Naive thymus-derived CD4-positive, alpha-beta T cell (primary cell): ENCODE measurements at regions not wholly inside any gene's neighbourhood (a gene's known extent, or its start where the extent isn't known, plus 50 kb on each side); places are given as distances from the start of the nearest gene placed in this dataset.

Source experiments
- ATAC-seq: fragments of 150-1000 bp; cut with Tn5 transposase; 2 replicates; pipeline ENCODE4 v1.10.0; 2021; ENCODE audit warnings: mild to moderate bottlenecking, moderate library complexity
- CTCF ChIA-PET: fragments of 350-600 bp; sonication (Branson Sonifier 250); formaldehyde crosslinking; loops from one replicate; lab custom pipeline; 2021; ENCODE audit warnings: antibody characterized with exemption; lab: Charles Lee
- POLR2A ChIA-PET: fragments of 350-600 bp; sonication (Branson Sonifier 250); formaldehyde crosslinking; loops from one replicate; lab custom pipeline; 2021; ENCODE audit warnings: antibody characterized with exemption, inconsistent platforms; lab: Charles Lee
- DNase-seq, 9 donors: peaks; one replicate each; pipeline versions ENCODE4 v3.0.0 to v3.0.0-alpha.2; 2020 to 2022; ENCODE audit warnings: mixed read lengths in 1 of 9
- H3K27ac ChIP-seq: one replicate; pipeline ENCODE4 v1.7.0; 2013; ENCODE audit warnings: mild to moderate bottlenecking, low read depth, low read length, moderate library complexity
- H3K27me3 ChIP-seq, 2 donors: one replicate each; pipeline ENCODE4 v1.7.0; 2013; ENCODE audit warnings: low read length in 2 of 2, mild to moderate bottlenecking in 2 of 2, moderate library complexity in 2 of 2; ENCODE audit not compliant: control insufficient read depth in 2 of 2, insufficient read depth in 2 of 2
- H3K36me3 ChIP-seq, 3 experiments: 1 replicate in 2 of 3; 2 replicates in 1 of 3; pipeline ENCODE4 v1.7.0; 2013; ENCODE audit warnings: low read length in 3 of 3, mild to moderate bottlenecking in 3 of 3, moderate library complexity in 1 of 3; ENCODE audit not compliant: insufficient read depth in 3 of 3, control insufficient read depth in 2 of 3
- H3K4me1 ChIP-seq, 2 donors: one replicate each; pipeline ENCODE4 v1.7.0; 2013; ENCODE audit warnings: low read length in 2 of 2, mild to moderate bottlenecking in 2 of 2, moderate library complexity in 1 of 2; ENCODE audit not compliant: control insufficient read depth in 2 of 2, insufficient read depth in 2 of 2
- H3K4me3 ChIP-seq: 2 replicates; pipeline ENCODE4 v1.7.0; 2013; ENCODE audit warnings: mild to moderate bottlenecking, low read length
- H3K9me3 ChIP-seq, 3 experiments: 1 replicate in 2 of 3; 2 replicates in 1 of 3; pipeline ENCODE4 v1.7.0; 2013; ENCODE audit warnings: low read length in 3 of 3; ENCODE audit not compliant: control insufficient read depth in 2 of 3
- H3K27ac Mint-ChIP-seq, 9 donors: one replicate each; pipeline ENCODE4 v1.8.0; 2020 to 2022; ENCODE audit warnings: mixed read lengths in 9 of 9, mild to moderate bottlenecking in 8 of 9, moderate library complexity in 5 of 9, inconsistent platforms in 2 of 9
- H3K27me3 Mint-ChIP-seq, 5 donors: one replicate each; pipeline ENCODE4 v1.8.0; 2021 to 2022; ENCODE audit warnings: mixed read lengths in 5 of 5, mild to moderate bottlenecking in 1 of 5
- H3K36me3 Mint-ChIP-seq, 5 donors: one replicate each; pipeline ENCODE4 v1.8.0; 2020 to 2022; ENCODE audit warnings: mixed read lengths in 5 of 5, mild to moderate bottlenecking in 3 of 5, inconsistent platforms in 1 of 5
- H3K4me1 Mint-ChIP-seq, 7 donors: one replicate each; pipeline ENCODE4 v1.8.0; 2020 to 2022; ENCODE audit warnings: mixed read lengths in 7 of 7, mild to moderate bottlenecking in 3 of 7, inconsistent platforms in 1 of 7
- H3K4me3 Mint-ChIP-seq, 10 donors: one replicate each; pipeline ENCODE4 v1.8.0; 2020 to 2022; ENCODE audit warnings: mild to moderate bottlenecking in 10 of 10, mixed read lengths in 10 of 10, moderate library complexity in 6 of 10, inconsistent platforms in 2 of 10
- H3K9me3 Mint-ChIP-seq, 11 donors: one replicate each; pipeline ENCODE4 v1.8.0; 2020 to 2022; ENCODE audit warnings: mixed read lengths in 11 of 11, mild to moderate bottlenecking in 4 of 11, inconsistent platforms in 1 of 11, moderate library complexity in 1 of 11
- intact Hi-C, 2 donors: fragments of 100-400 bp; cut with micrococcal nuclease; formaldehyde crosslinking; loops; one replicate each; pipeline ENCODE4 v1.15.1; 2023

GRCh38 chr2:144082777-144083176, 437.1 kb downstream of the ZEB2 start:
- no peaks in the 10 kb centered on the region for H3K36me3 ChIP-seq
- peaks cover 0 to 11% (median 5%) of the 10 kb centered on the region in 5 donors for H3K36me3 Mint-ChIP-seq
- H3K4me1 Mint-ChIP-seq = no peaks in the 10 kb centered on the region
- POLR2A ChIA-PET = no interaction called here
- H3K9me3 ChIP-seq = peaks cover 0 to 4% (median 0%) of the 10 kb centered on the region in 3 experiments
- no peak overlapping the region for H3K4me3 Mint-ChIP-seq
- ATAC-seq (no peak), DNase-seq (no peak)
- H3K27ac ChIP-seq = no peak overlapping the region
- H3K27me3 Mint-ChIP-seq = no peaks in the 10 kb centered on the region
- no peaks in the 10 kb centered on the region for H3K27me3 ChIP-seq
- H3K27ac Mint-ChIP-seq = no peak overlapping the region
- no peak overlapping the region for H3K4me3 ChIP-seq
- peaks cover 0 to 7% (median 0%) of the 10 kb centered on the region in 11 donors for H3K9me3 Mint-ChIP-seq
- no peaks in the 10 kb centered on the region for H3K4me1 ChIP-seq
- intact Hi-C loops = no loop called here
- CTCF ChIA-PET = no interaction called here

GRCh38 chr2:144082327-144082726, 437.6 kb downstream of the ZEB2 start:
- no peaks in the 10 kb centered on the region for H3K27me3 ChIP-seq
- H3K36me3 ChIP-seq = no peaks in the 10 kb centered on the region
- intact Hi-C loops = no loop called here
- Mint-ChIP-seq H3K4me3 (no peak overlapping the region), H3K4me1 (no peaks in the 10 kb centered on the region), H3K27me3 (no peaks in the 10 kb centered on the region), H3K27ac (no peak overlapping the region), H3K36me3 (peaks cover 0 to 8% (median 2%) of the 10 kb centered on the region in 5 donors), H3K9me3 (peaks cover 0 to 2% (median 0%) of the 10 kb centered on the region in 11 donors)
- no peaks in the 10 kb centered on the region for H3K4me1 ChIP-seq
- no peak overlapping the region for H3K27ac ChIP-seq
- peaks cover 0 to 2% (median 0%) of the 10 kb centered on the region in 3 experiments for H3K9me3 ChIP-seq
- ATAC-seq (no peak), DNase-seq (no peak)
- no peak overlapping the region for H3K4me3 ChIP-seq
- POLR2A ChIA-PET = no interaction called here
- CTCF ChIA-PET = no interaction called here

GRCh38 chr2:144081272-144081671, 438.6 kb downstream of the ZEB2 start:
- H3K4me1 Mint-ChIP-seq = no peaks in the 10 kb centered on the region
- H3K4me1 ChIP-seq = no peaks in the 10 kb centered on the region
- no peaks in the 10 kb centered on the region for H3K9me3 Mint-ChIP-seq
- H3K27ac Mint-ChIP-seq = no peak overlapping the region
- H3K27me3 Mint-ChIP-seq = no peaks in the 10 kb centered on the region
- no peak overlapping the region for H3K4me3 ChIP-seq
- H3K27me3 ChIP-seq = no peaks in the 10 kb centered on the region
- H3K36me3 Mint-ChIP-seq = peaks cover 0 to 8% (median 2%) of the 10 kb centered on the region in 5 donors
- DNase-seq (no peak), ATAC-seq (no peak)
- H3K9me3 ChIP-seq = no peaks in the 10 kb centered on the region
- ChIA-PET POLR2A (no interaction called here), CTCF (no interaction called here)
- H3K4me3 Mint-ChIP-seq = no peak overlapping the region
- intact Hi-C loops = no loop called here
- no peak overlapping the region for H3K27ac ChIP-seq
- H3K36me3 ChIP-seq = no peaks in the 10 kb centered on the region

GRCh38 chr2:144079803-144080202, 440.1 kb downstream of the ZEB2 start:
- no peak overlapping the region for H3K27ac Mint-ChIP-seq
- POLR2A ChIA-PET = no interaction called here
- Histone ChIP-seq H3K27me3 (no peaks in the 10 kb centered on the region), H3K4me3 (no peak overlapping the region), H3K36me3 (no peaks in the 10 kb centered on the region), H3K4me1 (no peaks in the 10 kb centered on the region), H3K9me3 (no peaks in the 10 kb centered on the region), H3K27ac (no peak overlapping the region)
- no peaks in the 10 kb centered on the region for H3K4me1 Mint-ChIP-seq
- no peaks in the 10 kb centered on the region for H3K9me3 Mint-ChIP-seq
- no peak overlapping the region for H3K4me3 Mint-ChIP-seq
- no peak for ATAC-seq
- peaks cover 0 to 8% (median 0%) of the 10 kb centered on the region in 5 donors for H3K36me3 Mint-ChIP-seq
- CTCF ChIA-PET = no interaction called here
- no peak for DNase-seq
- H3K27me3 Mint-ChIP-seq = no peaks in the 10 kb centered on the region
- intact Hi-C loops = no loop called here

GRCh38 chr2:144078802-144079724, 440.9 kb downstream of the ZEB2 start:
- H3K36me3 Mint-ChIP-seq = peaks cover 0 to 8% (median 0%) of the 10 kb centered on the region in 5 donors
- H3K4me1 ChIP-seq = no peaks in the 10 kb centered on the region
- ChIA-PET CTCF (no interaction called here), POLR2A (no interaction called here)
- H3K4me3 Mint-ChIP-seq = no peak overlapping the region
- H3K36me3 ChIP-seq = no peaks in the 10 kb centered on the region
- DNase-seq = no peak
- no peaks in the 10 kb centered on the region for H3K27me3 ChIP-seq
- intact Hi-C loops = no loop called here
- no peak for ATAC-seq
- H3K27ac ChIP-seq = no peak overlapping the region
- no peak overlapping the region for H3K4me3 ChIP-seq
- H3K27me3 Mint-ChIP-seq = no peaks in the 10 kb centered on the region
- H3K27ac Mint-ChIP-seq = no peak overlapping the region
- H3K9me3 ChIP-seq = no peaks in the 10 kb centered on the region
- no peaks in the 10 kb centered on the region for H3K9me3 Mint-ChIP-seq
- H3K4me1 Mint-ChIP-seq = no peaks in the 10 kb centered on the region

GRCh38 chr2:144078106-144078505, 441.8 kb downstream of the ZEB2 start:
- no peaks in the 10 kb centered on the region for H3K9me3 Mint-ChIP-seq

GRCh38 chr2:144074450-144074849, 445.5 kb downstream of the ZEB2 start:
- POLR2A ChIA-PET = no interaction called here
- H3K4me3 ChIP-seq = no peak overlapping the region
- H3K9me3 ChIP-seq = no peaks in the 10 kb centered on the region
- no peak overlapping the region for H3K27ac Mint-ChIP-seq
- no peaks in the 10 kb centered on the region for H3K9me3 Mint-ChIP-seq
- no peaks in the 10 kb centered on the region for H3K36me3 ChIP-seq
- H3K36me3 Mint-ChIP-seq = no peaks in the 10 kb centered on the region
- no peak for DNase-seq
- H3K27ac ChIP-seq = no peak overlapping the region
- intact Hi-C loops = no loop called here
- H3K4me1 Mint-ChIP-seq = no peaks in the 10 kb centered on the region
- CTCF ChIA-PET = no interaction called here
- no peaks in the 10 kb centered on the region for H3K27me3 ChIP-seq
- H3K4me1 ChIP-seq = no peaks in the 10 kb centered on the region
- ATAC-seq = no peak
- H3K4me3 Mint-ChIP-seq = no peak overlapping the region
- no peaks in the 10 kb centered on the region for H3K27me3 Mint-ChIP-seq

More at GRCh38 chr2:144078106-144078505, 441.8 kb downstream of the ZEB2 start:
- intact Hi-C loops = no loop called here
- CTCF ChIA-PET = no interaction called here
- Histone ChIP-seq H3K4me3 (no peak overlapping the region), H3K4me1 (no peaks in the 10 kb centered on the region), H3K9me3 (no peaks in the 10 kb centered on the region), H3K27ac (no peak overlapping the region), H3K36me3 (no peaks in the 10 kb centered on the region), H3K27me3 (no peaks in the 10 kb centered on the region)
- Mint-ChIP-seq H3K4me3 (no peak overlapping the region), H3K4me1 (no peaks in the 10 kb centered on the region), H3K36me3 (peaks cover 0 to 6% (median 0%) of the 10 kb centered on the region in 5 donors), H3K27ac (no peak overlapping the region), H3K27me3 (no peaks in the 10 kb centered on the region)
- POLR2A ChIA-PET = no interaction called here
- no peak for ATAC-seq
- DNase-seq = no peak
